ENCODE measurements at regions not wholly inside any gene's neighbourhood (a gene's known extent, or its start where the extent isn't known, plus 50 kb on each side); places are given as distances from the start of the nearest gene placed in this dataset.

GRCh38 chr1:5711956-5712645 lies 280.1 kb downstream of the NPHP4 start:
- TF ChIP-seq, protein P1, sequence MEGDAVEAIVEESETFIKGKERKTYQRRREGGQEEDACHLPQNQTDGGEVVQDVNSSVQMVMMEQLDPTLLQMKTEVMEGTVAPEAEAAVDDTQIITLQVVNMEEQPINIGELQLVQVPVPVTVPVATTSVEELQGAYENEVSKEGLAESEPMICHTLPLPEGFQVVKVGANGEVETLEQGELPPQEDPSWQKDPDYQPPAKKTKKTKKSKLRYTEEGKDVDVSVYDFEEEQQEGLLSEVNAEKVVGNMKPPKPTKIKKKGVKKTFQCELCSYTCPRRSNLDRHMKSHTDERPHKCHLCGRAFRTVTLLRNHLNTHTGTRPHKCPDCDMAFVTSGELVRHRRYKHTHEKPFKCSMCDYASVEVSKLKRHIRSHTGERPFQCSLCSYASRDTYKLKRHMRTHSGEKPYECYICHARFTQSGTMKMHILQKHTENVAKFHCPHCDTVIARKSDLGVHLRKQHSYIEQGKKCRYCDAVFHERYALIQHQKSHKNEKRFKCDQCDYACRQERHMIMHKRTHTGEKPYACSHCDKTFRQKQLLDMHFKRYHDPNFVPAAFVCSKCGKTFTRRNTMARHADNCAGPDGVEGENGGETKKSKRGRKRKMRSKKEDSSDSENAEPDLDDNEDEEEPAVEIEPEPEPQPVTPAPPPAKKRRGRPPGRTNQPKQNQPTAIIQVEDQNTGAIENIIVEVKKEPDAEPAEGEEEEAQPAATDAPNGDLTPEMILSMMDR (IDR thresholded peaks at IDR 0.05): no peak
- ATAC-seq (ENCODE audit: low FRiP score) (no peak), DNase-seq (ENCODE audit: low spot score) (no peak)

GRCh38 chr1:5711079-5711478 lies 281.1 kb downstream of the NPHP4 start:
- TF ChIP-seq, protein P1 (IDR thresholded peaks at IDR 0.05): no peak
- ATAC-seq (ENCODE audit: low FRiP score) (no peak), DNase-seq (ENCODE audit: low spot score) (no peak)

DNA sequence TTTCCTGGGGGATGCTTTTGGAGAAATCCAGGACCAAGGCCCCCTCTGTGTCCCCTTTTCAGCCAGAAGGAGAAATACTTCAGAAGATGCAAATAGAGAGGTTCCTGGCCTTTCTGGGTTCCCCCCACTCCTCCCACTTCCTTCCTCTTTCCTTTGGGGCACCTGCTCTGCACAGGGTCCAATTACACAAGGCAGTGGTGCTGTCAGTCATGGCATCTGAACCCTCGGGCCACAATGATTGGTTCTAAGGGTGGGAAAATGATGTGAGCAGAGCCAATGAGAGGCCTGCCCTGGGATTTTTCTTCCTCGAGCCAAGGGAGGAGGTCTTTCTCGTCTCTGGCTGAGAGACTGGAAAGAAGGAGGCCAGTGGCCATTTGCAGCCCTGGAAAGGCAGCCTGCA lies 282.2 kb downstream of the NPHP4 start:
- ATAC-seq (ENCODE audit: low FRiP score) (no peak), DNase-seq (ENCODE audit: low spot score) (no peak)
- TF ChIP-seq, protein P1 (IDR thresholded peaks at IDR 0.05): no peak

DNA sequence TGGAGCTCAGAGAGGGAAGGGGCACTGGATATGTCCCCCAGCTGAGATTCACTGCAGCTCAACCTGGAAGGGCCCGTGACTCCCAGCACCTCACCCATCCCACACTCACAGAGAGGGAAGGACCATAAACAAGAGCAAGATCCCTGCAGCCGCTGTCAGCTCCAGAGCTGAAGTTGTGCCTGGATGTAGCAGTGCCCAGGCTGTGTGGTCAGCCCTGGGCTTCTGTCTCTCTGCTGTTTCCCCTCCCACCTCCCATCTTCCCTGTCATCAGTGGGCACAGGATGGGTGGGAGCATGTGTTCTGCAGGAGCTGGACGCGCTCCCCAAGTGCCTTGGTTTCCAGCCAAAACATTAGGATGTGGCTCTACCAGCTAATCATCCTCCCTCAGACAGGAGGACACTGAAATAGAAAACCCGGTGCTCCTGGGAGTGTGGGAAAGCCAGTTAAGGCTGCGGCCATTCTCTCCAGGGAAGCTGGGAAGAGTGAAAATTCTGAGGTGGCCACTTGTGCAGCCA lies 282.7 kb downstream of the NPHP4 start:
- no peak for ATAC-seq (ENCODE audit: low FRiP score)
- TF ChIP-seq, protein P1 (IDR thresholded peaks at IDR 0.05): no peak
- DNase-seq (ENCODE audit: low spot score): no peak

DNA sequence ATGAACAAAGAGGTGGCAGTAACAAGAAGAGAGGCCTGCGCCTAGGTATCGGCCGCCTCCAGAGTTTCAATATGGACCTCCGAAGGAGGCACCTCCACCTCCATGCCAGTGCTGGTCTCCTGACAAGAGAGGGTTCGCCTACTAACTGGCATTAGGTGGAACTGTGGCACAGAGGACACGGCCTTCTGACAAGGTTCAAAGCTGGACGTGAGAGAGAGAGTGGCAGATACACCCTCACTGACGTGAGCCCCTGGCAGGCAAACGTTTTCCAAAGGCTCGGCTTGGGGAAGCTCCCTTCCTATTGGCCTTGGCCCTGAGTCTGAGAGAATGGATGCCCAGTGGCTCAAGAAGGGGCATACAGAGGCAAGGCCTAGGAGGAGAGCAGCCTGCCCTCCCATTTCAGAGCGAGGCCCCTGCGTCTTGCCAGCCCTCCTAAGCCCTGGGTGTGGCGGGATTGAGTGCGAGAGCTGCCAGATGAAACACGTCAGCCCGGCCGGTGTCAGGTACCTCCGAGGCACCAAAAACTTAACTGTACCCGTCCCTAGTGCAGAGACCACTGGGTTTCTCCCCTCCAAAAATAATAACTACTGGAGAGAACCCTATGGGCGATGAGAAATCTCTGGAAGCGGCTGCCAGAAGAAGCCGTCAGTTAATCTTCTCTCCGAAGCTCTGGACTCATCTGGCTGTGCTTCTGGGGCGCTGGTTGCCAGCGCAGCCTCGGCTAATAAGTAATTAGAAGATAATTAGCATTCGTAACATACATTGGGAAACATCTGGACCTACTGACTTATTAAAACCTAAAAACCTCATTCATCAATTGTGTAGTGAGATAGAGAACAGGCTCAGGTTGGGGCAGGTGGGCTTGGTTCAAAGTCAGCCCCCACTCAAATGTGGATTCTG lies 283.6 kb downstream of the NPHP4 start:
- no peak for ATAC-seq (ENCODE audit: low FRiP score)
- no peak for DNase-seq (ENCODE audit: low spot score)
- TF ChIP-seq, protein P1 (IDR thresholded peaks at IDR 0.05): no peak

- DNase-seq (ENCODE audit: low spot score) (no peak), ATAC-seq (ENCODE audit: low FRiP score) (no peak)
Measured at GRCh38 chr1:5707566-5708345, 284.5 kb downstream of the NPHP4 start.

More at GRCh38 chr1:5707566-5708345, 284.5 kb downstream of the NPHP4 start:
- TF ChIP-seq, protein P1 (IDR thresholded peaks at IDR 0.05): no peak

All from omental fat pad (tissue), 3 donors.